ENCODE measurements at regions not wholly inside any gene's neighbourhood (a gene's known extent, or its start where the extent isn't known, plus 50 kb on each side); places are given as distances from the start of the nearest gene placed in this dataset.

DNA sequence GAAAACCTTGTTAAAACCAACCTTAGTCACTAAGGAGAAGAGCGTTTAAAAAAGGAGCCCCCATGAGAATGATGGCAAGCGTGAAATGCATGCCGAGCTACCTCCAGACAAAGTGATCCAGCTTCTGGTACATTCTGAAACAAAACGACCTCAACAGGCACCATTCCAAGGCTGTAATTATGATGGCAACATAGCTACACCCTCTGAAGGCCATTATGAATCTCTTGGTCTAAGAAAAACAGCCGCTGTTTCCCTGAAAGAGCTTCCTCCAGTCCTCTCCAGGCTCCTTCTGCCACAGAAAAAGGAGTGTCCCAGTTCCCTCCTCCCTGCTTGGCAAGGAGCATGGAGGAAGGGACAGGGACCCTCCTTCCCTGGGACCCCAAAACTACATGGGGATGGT, 50.0 kb upstream of the ABLIM1 start:
- Mint-ChIP-seq H3K4me3 (no peak overlapping the region), H3K27ac (no peak overlapping the region), H3K4me1 (no peaks in the 10 kb centered on the region), H3K9me3 (no peaks in the 10 kb centered on the region), H3K36me3 (ENCODE audit: low read depth) (no peaks in the 10 kb centered on the region), H3K27me3 (peaks cover 9% of the 10 kb centered on the region)
- ATAC-seq (ENCODE audit: low read depth) (no peak), DNase-seq (no peak)
- TF ChIP-seq, protein P1, sequence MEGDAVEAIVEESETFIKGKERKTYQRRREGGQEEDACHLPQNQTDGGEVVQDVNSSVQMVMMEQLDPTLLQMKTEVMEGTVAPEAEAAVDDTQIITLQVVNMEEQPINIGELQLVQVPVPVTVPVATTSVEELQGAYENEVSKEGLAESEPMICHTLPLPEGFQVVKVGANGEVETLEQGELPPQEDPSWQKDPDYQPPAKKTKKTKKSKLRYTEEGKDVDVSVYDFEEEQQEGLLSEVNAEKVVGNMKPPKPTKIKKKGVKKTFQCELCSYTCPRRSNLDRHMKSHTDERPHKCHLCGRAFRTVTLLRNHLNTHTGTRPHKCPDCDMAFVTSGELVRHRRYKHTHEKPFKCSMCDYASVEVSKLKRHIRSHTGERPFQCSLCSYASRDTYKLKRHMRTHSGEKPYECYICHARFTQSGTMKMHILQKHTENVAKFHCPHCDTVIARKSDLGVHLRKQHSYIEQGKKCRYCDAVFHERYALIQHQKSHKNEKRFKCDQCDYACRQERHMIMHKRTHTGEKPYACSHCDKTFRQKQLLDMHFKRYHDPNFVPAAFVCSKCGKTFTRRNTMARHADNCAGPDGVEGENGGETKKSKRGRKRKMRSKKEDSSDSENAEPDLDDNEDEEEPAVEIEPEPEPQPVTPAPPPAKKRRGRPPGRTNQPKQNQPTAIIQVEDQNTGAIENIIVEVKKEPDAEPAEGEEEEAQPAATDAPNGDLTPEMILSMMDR (IDR thresholded peaks at IDR 0.05) = no peak
- ChIA-PET CTCF (interaction anchor here (1.5 kb wide), 1 partner anchor 404 kb away, joined by 4 read pairs; no protein-coding TSS in a partner anchor), POLR2A (no interaction called here)
- intact Hi-C loops (cut with micrococcal nuclease) = no loop called here

DNA sequence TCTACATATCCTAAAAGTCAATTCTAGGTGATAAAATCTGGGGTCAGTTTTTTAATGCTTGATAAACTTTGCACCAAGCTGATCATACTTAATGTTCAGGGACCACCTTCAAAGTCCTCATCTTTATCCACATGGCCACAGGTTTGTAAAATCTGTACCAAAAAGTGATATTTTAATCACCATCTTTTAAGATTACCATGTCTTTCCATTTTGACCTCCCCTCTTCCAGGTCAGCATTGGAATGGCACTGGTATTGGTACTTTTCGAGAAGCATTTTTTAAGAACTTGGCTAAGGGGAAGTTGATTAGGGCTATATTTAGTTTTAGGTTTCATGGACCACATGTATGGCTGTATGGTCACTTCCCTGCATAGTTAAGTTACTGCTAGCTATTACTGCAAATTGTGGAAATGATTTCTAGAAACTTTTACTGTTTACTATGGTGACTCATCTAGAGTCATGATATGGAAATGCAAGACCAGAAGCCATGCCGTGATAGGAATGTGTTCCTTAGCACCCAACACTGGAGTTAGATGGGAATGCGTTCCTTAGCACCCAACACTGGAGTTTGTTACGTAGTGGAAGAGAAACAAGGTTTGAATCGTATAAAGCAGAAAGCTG, 50.8 kb upstream of the ABLIM1 start:
- Mint-ChIP-seq H3K9me3 (no peaks in the 10 kb centered on the region), H3K4me3 (no peak overlapping the region), H3K27me3 (peaks cover 9% of the 10 kb centered on the region), H3K36me3 (ENCODE audit: low read depth) (no peaks in the 10 kb centered on the region), H3K4me1 (no peaks in the 10 kb centered on the region), H3K27ac (no peak overlapping the region)
- ChIA-PET CTCF (interaction anchor here (0.9 to 1.5 kb wide), 2 partner anchors 17 to 405 kb away, joined by 3 to 4 read pairs; no protein-coding TSS in a partner anchor), POLR2A (no interaction called here)
- intact Hi-C loops (cut with micrococcal nuclease) = no loop called here
- DNase-seq = no peak
- no peak for ATAC-seq (ENCODE audit: low read depth)
- TF ChIP-seq, protein P1 (IDR thresholded peaks at IDR 0.05) = no peak

DNA sequence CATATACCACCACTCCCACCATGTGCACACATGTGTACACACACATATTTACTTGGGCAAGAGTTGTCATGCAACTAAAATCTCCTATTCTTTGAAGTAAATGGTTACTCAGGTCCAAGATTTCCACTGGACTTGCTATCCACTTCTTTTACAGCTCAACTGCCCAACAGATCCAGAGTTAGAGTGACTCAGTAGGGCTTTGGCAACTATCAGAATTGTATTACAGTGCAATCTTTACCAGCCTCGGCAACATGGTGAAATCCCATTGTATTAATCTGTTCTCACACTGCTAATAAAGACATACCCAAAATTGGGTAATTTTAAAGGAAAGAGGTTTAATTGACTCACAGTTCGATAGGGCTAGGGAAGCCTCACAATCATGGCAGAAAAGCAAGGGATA, 51.9 kb upstream of the ABLIM1 start:
- Mint-ChIP-seq H3K36me3 (ENCODE audit: low read depth) (no peaks in the 10 kb centered on the region), H3K27ac (no peak overlapping the region), H3K4me1 (no peaks in the 10 kb centered on the region), H3K9me3 (no peaks in the 10 kb centered on the region), H3K4me3 (no peak overlapping the region), H3K27me3 (peaks cover 9% of the 10 kb centered on the region)
- ATAC-seq (ENCODE audit: low read depth) (no peak), DNase-seq (no peak)
- intact Hi-C loops (cut with micrococcal nuclease) = no loop called here
- TF ChIP-seq, protein P1 (IDR thresholded peaks at IDR 0.05) = no peak
- CTCF ChIA-PET = no interaction called here
- POLR2A ChIA-PET = no interaction called here

DNA sequence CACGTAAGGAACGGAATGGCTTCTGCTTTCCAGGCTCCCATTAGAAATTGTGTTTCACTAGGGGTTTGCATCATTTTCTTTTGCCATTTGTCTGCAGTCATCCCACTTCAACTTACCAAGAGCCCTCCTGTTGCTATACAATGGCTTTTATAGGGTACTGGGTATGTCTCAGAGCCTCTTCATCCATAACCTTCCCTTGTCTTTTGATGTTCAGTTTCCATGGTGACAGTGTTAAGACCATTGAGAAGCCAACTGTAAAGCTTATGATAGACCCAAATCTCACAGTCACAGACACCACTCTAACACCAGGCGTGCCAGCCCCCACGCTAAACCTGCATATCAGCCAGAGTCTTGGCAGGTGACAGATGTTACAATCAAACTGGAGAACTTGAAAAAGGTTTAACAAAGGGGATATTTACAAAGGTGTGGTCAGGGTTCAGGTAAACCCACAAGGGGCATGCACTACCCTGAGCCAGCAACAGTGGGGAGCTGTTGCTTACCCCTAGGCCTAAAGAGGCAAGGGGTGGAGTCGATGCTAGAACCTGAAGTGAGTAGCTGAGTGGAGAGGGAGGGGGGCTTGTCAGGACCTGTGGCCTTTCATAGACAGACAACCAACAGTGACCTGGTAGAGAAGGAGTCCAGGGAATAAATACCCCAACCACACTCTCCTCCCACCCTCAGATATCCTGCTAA, 53.2 kb upstream of the ABLIM1 start:
- ChIA-PET CTCF (no interaction called here), POLR2A (no interaction called here)
- TF ChIP-seq, protein P1 (IDR thresholded peaks at IDR 0.05) = no peak
- DNase-seq = no peak
- H3K4me3 Mint-ChIP-seq = no peak overlapping the region
- no peak overlapping the region for H3K27ac Mint-ChIP-seq
- H3K36me3 Mint-ChIP-seq (ENCODE audit: low read depth) = no peaks in the 10 kb centered on the region
- H3K27me3 Mint-ChIP-seq = peaks cover 13% of the 10 kb centered on the region
- no peaks in the 10 kb centered on the region for H3K9me3 Mint-ChIP-seq
- intact Hi-C loops (cut with micrococcal nuclease) = no loop called here
- no peak for ATAC-seq (ENCODE audit: low read depth)
- H3K4me1 Mint-ChIP-seq = no peaks in the 10 kb centered on the region

DNA sequence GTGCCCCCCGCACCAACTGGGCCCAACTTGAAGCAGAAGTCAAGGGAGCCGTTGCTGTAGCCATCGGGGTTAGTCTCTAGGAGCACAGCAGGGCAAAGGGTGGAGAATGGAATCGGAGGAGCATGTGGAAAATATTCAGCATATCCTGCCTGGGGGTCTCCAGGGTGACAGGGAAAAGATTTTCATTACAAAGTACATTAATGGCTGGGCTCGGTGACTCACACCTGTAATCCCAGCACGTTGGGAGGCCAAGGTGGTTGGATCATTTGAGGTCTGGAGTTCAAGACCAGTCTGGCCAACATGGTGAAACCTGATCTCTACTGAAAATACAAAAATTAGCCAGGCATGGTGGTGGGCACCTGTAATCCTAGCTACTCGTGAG, 53.8 kb upstream of the ABLIM1 start:
- H3K9me3 Mint-ChIP-seq = no peaks in the 10 kb centered on the region
- H3K27ac Mint-ChIP-seq = no peak overlapping the region
- peaks cover 13% of the 10 kb centered on the region for H3K27me3 Mint-ChIP-seq
- no peak for ATAC-seq (ENCODE audit: low read depth)
- intact Hi-C loops (cut with micrococcal nuclease) = no loop called here
- no peak for DNase-seq
- ChIA-PET POLR2A (no interaction called here), CTCF (interaction anchor here (0.9 kb wide), 1 partner anchor 8 kb away, joined by 4 read pairs; no protein-coding TSS in a partner anchor)
- H3K4me3 Mint-ChIP-seq = no peak overlapping the region
- H3K36me3 Mint-ChIP-seq (ENCODE audit: low read depth) = no peaks in the 10 kb centered on the region
- H3K4me1 Mint-ChIP-seq = no peaks in the 10 kb centered on the region
- TF ChIP-seq, protein P1 (IDR thresholded peaks at IDR 0.05) = no peak

All from activated B cell treated with CpG ODN at 0.5 μM for 24 hours (primary cell).